Pulmonary artery endothelial cell (primary cell): ENCODE measurements at regions not wholly inside any gene's neighbourhood (a gene's known extent, or its start where the extent isn't known, plus 50 kb on each side); places are given as distances from the start of the nearest gene placed in this dataset.
"Not testable (repeated sequence)": the region's sequence is repeated elsewhere in the genome, so short reads cannot be mapped to it uniquely, and the experiment has no call there.

Experiments
- DNase-seq: peaks from one replicate; pipeline ENCODE4 v3.0.0-alpha.2; 2011; ENCODE audit warnings: low read depth, low spot score

GRCh38 chr4:33107814-33108213, 2387.6 kb downstream of the PCDH7 start:
- no peak for DNase-seq

GRCh38 chr4:33111117-33111516, 2390.9 kb downstream of the PCDH7 start:
- no peak for DNase-seq

GRCh38 chr4:33116871-33117270, 2396.7 kb downstream of the PCDH7 start:
- no peak for DNase-seq

- no peak for DNase-seq
Observed at GRCh38 chr4:33126002-33126401, 2405.8 kb downstream of the PCDH7 start.

- not testable (repeated sequence) for DNase-seq
Observed at GRCh38 chr4:33130662-33131061, 2410.5 kb downstream of the PCDH7 start.

- DNase-seq, result no peak
Observed at GRCh38 chr4:33133723-33134122, 2413.6 kb downstream of the PCDH7 start.

GRCh38 chr4:33134366-33134765, 2414.2 kb downstream of the PCDH7 start:
- no peak for DNase-seq

- no peak for DNase-seq
Observed at GRCh38 chr4:33149658-33150524, 2429.7 kb downstream of the PCDH7 start.

- no peak for DNase-seq
Observed at GRCh38 chr4:33150525-33150910, 2430.3 kb downstream of the PCDH7 start.

- DNase-seq, result no peak
Observed at GRCh38 chr4:33160126-33160525, 2440.0 kb downstream of the PCDH7 start.

GRCh38 chr4:33161202-33161601, 2441.0 kb downstream of the PCDH7 start:
- DNase-seq, result no peak

GRCh38 chr4:33162122-33162521, 2442.0 kb downstream of the PCDH7 start:
- no peak for DNase-seq

GRCh38 chr4:33171873-33172525, 2451.8 kb downstream of the PCDH7 start:
- DNase-seq, result no peak

GRCh38 chr4:33176566-33176965, 2456.4 kb downstream of the PCDH7 start:
- no peak for DNase-seq

- no peak for DNase-seq
Observed at GRCh38 chr4:33184657-33185290, 2464.6 kb downstream of the PCDH7 start.

GRCh38 chr4:33187035-33187434, 2466.9 kb downstream of the PCDH7 start:
- DNase-seq, result no peak

GRCh38 chr4:33188733-33189132, 2468.6 kb downstream of the PCDH7 start:
- no peak for DNase-seq

GRCh38 chr4:33189169-33189568, 2469.0 kb downstream of the PCDH7 start:
- DNase-seq, result no peak

- no peak for DNase-seq
Observed at GRCh38 chr4:33193109-33193508, 2472.9 kb downstream of the PCDH7 start.

GRCh38 chr4:33200377-33200776, 2480.2 kb downstream of the PCDH7 start:
- no peak for DNase-seq

GRCh38 chr4:33218238-33218637, 2498.1 kb downstream of the PCDH7 start:
- DNase-seq, result no peak

GRCh38 chr4:33226133-33226532, 2506.0 kb downstream of the PCDH7 start:
- DNase-seq, result no peak
